Karpas-422 (cell line): ENCODE measurements at regions not wholly inside any gene's neighbourhood (a gene's known extent, or its start where the extent isn't known, plus 50 kb on each side); places are given as distances from the start of the nearest gene placed in this dataset.

ENCODE experiments used
- DNase-seq: peaks from one replicate; pipeline ENCODE4 v3.0.0-alpha.2; 2015
- H2AFZ ChIP-seq: fragments of 200-600 bp; sonication (generic); 2 replicates; pipeline ENCODE4 v1.6.1; 2014; ENCODE audit warnings: antibody characterized with exemption, low read length, mixed read lengths
- H3K27ac ChIP-seq: fragments of 200-600 bp; sonication (generic); 2 replicates; pipeline ENCODE4 v1.5.1; 2014; ENCODE audit warnings: mild to moderate bottlenecking, low read length, moderate library complexity
- H3K27me3 ChIP-seq: fragments of 200-600 bp; sonication (generic); 2 replicates; pipeline ENCODE4 v1.6.1; 2014; ENCODE audit warnings: low read length, mixed read lengths
- H3K36me3 ChIP-seq: fragments of 200-600 bp; sonication (generic); 2 replicates; pipeline ENCODE4 v1.6.1; 2014; ENCODE audit warnings: low read length, mixed read lengths; ENCODE audit not compliant: insufficient read depth
- H3K4me1 ChIP-seq: fragments of 200-600 bp; sonication (generic); 2 replicates; pipeline ENCODE4 v1.6.1; 2014; ENCODE audit warnings: mild to moderate bottlenecking, low read length, mixed read lengths
- H3K4me2 ChIP-seq: fragments of 200-600 bp; sonication (generic); 2 replicates; pipeline ENCODE4 v1.6.1; 2014; ENCODE audit warnings: low read length, low read depth, mild to moderate bottlenecking; ENCODE audit not compliant: poor library complexity, severe bottlenecking
- H3K4me3 ChIP-seq: fragments of 200-600 bp; sonication (generic); 2 replicates; pipeline ENCODE4 v1.5.1; 2014; ENCODE audit warnings: mild to moderate bottlenecking, antibody characterized with exemption, low read length, mixed read lengths
- H3K79me2 ChIP-seq: fragments of 200-600 bp; sonication (generic); 2 replicates; pipeline ENCODE4 v1.6.1; 2014; ENCODE audit warnings: mild to moderate bottlenecking, low read length, mixed read lengths
- H3K9ac ChIP-seq: fragments of 200-600 bp; sonication (generic); 2 replicates; pipeline ENCODE4 v1.6.0; 2014; ENCODE audit warnings: low read length
- H3K9me2 ChIP-seq: fragments of 200-600 bp; sonication (generic), shearing (Covaris generic); replicated peaks from 2 replicates; pipeline ENCODE4 v1.6.0; 2014; ENCODE audit warnings: mild to moderate bottlenecking, low read length, moderate library complexity; ENCODE audit not compliant: insufficient read depth
- H3K9me3 ChIP-seq: fragments of 300-700, 200-600 bp; sonication (generic); 2 replicates; pipeline ENCODE4 v1.6.1; 2014; ENCODE audit warnings: low read length, mixed read lengths
- H4K20me1 ChIP-seq: fragments of 200-600 bp; sonication (generic); 2 replicates; pipeline ENCODE4 v1.6.1; 2014; ENCODE audit warnings: mild to moderate bottlenecking, antibody characterized with exemption, low read length, low read depth; ENCODE audit not compliant: insufficient read depth

DNA sequence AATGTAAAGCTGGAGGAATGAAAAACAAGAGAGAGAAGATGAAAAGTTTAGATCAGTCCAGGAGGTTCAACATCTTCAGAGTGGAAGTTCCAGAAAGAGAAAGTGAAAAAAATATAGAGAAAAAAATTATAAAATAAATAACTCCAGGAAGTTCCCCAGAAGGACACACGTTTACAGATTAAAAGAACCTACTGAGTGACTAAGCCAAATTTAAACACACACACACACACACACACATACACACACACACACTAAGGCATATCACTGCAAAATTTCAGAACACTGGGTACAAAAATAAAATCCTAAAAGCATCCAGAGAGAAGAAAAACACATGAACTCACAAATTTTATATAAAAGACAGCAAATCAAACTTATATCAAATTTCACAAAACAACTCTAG, 85.9 kb upstream of the PMAIP1 start:
- no peak for DNase-seq
- H3K9me2 ChIP-seq, result no peaks in the 10 kb centered on the region
- no peaks in the 10 kb centered on the region for H4K20me1 ChIP-seq
- H3K4me2 ChIP-seq, result no peak overlapping the region
- no peaks in the 10 kb centered on the region for H3K9me3 ChIP-seq
- no peaks in the 10 kb centered on the region for H3K79me2 ChIP-seq
- H3K27me3 ChIP-seq, result no peaks in the 10 kb centered on the region
- no peak overlapping the region for H3K4me3 ChIP-seq
- H3K9ac ChIP-seq, result no peak overlapping the region
- H3K27ac ChIP-seq, result no peak overlapping the region
- no peaks in the 10 kb centered on the region for H3K36me3 ChIP-seq
- H3K4me1 ChIP-seq, result no peaks in the 10 kb centered on the region
- H2AFZ ChIP-seq, result no peak overlapping the region

DNA sequence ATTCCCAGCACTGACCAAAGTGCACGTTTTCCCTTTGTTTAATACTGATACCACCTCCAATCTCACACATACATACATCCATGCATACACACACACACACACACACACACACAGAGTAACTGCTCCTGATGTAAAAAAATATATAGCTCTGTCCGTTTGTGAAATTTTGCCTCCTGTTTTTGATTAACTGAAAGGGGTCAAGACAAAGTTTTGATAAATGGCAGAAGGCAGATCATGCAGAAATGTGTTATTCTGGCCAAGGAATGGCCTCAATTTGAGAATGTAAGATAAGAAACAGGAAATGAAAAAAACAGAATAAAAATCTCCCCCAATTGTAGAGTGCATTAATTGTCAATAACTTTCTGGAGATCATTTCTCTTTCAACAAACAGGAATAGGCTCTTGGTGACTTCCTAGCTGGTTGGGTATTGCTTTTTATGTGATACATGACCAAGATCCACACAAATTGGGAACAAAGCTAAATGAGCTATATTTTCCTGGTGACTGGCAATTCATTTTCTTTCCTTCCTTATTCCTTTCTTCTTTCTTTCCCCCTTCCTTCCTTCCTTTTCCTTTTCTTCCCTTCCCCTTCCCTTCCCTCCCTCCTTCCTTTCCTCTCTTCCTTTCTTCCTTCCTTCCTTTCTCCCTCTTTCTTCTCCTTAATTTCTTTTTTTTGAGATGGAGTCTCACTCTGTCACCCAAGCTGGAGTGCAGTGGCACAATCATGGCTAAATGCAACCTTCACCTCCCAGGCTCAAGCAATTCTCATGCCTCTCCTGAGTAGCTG, 88.9 kb upstream of the PMAIP1 start:
- Histone ChIP-seq H3K9me3 (no peaks in the 10 kb centered on the region), H3K4me3 (no peak overlapping the region), H3K27ac (no peak overlapping the region), H3K4me2 (no peak overlapping the region), H4K20me1 (no peaks in the 10 kb centered on the region), H3K9me2 (no peaks in the 10 kb centered on the region), H2AFZ (no peak overlapping the region), H3K4me1 (no peaks in the 10 kb centered on the region), H3K9ac (no peak overlapping the region), H3K79me2 (no peaks in the 10 kb centered on the region), H3K36me3 (no peaks in the 10 kb centered on the region), H3K27me3 (no peaks in the 10 kb centered on the region)
- DNase-seq, result no peak

DNA sequence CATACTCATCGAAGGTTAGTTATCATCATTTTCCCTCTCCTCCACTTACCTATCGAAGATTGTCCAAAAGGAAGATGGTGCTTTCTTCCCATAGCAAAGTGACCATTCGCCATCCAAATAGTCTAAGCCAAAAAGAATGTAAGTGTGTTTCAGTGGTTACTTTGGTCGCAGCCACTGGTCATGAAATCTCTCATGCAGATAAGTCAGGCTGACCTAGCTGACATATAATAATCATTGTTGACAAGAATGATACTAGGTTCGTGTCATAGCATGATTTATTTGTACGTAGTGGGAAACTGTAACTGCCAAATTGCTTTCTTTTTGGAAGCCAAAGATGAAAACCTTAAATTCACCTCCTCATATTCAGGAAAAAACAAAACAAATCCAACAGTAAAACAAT, 89.6 kb upstream of the PMAIP1 start:
- Histone ChIP-seq H3K4me1 (no peaks in the 10 kb centered on the region), H2AFZ (no peak overlapping the region), H3K9ac (no peak overlapping the region), H3K9me2 (no peaks in the 10 kb centered on the region), H3K27ac (no peak overlapping the region), H3K4me3 (no peak overlapping the region), H4K20me1 (no peaks in the 10 kb centered on the region), H3K36me3 (no peaks in the 10 kb centered on the region), H3K4me2 (no peak overlapping the region), H3K9me3 (no peaks in the 10 kb centered on the region), H3K79me2 (no peaks in the 10 kb centered on the region), H3K27me3 (no peaks in the 10 kb centered on the region)
- no peak for DNase-seq

DNA sequence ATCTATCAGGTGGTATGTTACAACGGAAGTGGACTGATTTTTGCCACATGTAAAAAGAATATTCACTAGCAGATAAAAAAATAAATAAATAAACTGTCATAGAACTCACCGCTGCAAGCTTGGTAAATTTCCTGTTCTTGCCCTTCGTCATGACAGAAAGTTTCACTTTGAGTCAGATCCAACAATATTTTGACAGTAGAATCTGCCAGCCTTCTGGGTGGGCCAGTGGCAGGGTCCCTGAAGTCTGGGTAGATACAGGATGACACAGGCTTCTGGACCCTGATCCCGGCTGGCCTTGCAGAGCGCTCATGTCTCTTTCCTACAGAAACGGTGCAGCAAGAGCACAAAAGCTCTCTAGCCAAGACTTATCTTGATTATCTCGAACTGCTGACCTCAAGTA, 97.8 kb upstream of the PMAIP1 start:
- Histone ChIP-seq H3K4me1 (no peaks in the 10 kb centered on the region), H3K9ac (no peak overlapping the region), H3K36me3 (no peaks in the 10 kb centered on the region), H3K4me2 (no peak overlapping the region), H2AFZ (no peak overlapping the region), H4K20me1 (no peaks in the 10 kb centered on the region), H3K27me3 (no peaks in the 10 kb centered on the region), H3K4me3 (no peak overlapping the region), H3K27ac (no peak overlapping the region), H3K9me2 (no peaks in the 10 kb centered on the region), H3K79me2 (no peaks in the 10 kb centered on the region), H3K9me3 (no peaks in the 10 kb centered on the region)
- no peak for DNase-seq

DNA sequence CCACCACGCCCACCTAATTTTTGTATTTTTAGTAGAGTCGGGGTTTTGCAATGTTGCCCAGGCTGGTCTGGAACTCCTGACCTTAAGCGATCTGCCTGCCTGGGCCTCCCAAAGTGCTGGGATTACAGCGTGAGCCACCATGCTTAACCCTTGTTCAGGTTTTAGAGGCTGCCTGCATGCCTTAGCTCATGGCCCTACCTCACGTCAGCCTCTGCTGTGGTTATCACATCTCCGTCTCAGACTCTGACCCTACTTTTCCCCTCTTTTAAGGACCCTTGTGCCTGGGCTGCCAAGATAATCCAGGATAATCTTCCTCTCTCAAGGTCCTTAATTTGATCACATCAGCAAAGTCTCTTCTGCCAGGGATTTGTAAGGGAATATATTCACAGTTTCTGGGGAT, 98.2 kb upstream of the PMAIP1 start:
- Histone ChIP-seq H2AFZ (no peak overlapping the region), H3K27me3 (no peaks in the 10 kb centered on the region)
- no peak for DNase-seq

DNA sequence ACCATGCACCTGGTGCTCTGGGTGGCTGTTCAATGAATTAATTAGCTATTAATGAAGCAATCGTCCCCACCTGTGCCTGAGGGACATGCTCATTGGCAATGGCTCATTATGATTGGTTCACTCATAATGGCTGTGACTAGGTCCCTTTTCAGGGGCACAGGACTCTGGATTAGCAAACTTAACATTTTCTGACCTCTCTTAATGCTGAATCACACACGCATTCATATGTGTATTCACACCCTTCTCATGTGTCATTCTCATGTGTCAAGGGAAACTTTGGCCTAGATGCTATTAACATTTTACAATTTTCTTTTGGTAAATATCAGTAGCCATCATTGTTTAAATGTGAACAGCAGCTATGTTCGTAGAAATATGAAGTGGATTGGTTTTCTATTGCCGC, 98.9 kb upstream of the PMAIP1 start:
- Histone ChIP-seq H3K9ac (no peak overlapping the region), H3K4me3 (no peak overlapping the region), H4K20me1 (no peaks in the 10 kb centered on the region), H3K36me3 (no peaks in the 10 kb centered on the region), H3K4me1 (no peaks in the 10 kb centered on the region), H3K9me3 (no peaks in the 10 kb centered on the region), H3K9me2 (no peaks in the 10 kb centered on the region), H3K79me2 (no peaks in the 10 kb centered on the region), H3K27ac (no peak overlapping the region), H2AFZ (no peak overlapping the region), H3K4me2 (no peak overlapping the region), H3K27me3 (no peaks in the 10 kb centered on the region)
- no peak for DNase-seq

More for the DNA sequence above, 98.2 kb upstream of the PMAIP1 start:
- H3K79me2 ChIP-seq, result no peaks in the 10 kb centered on the region
- no peaks in the 10 kb centered on the region for H3K36me3 ChIP-seq
- no peaks in the 10 kb centered on the region for H4K20me1 ChIP-seq
- no peak overlapping the region for H3K9ac ChIP-seq
- no peak overlapping the region for H3K4me3 ChIP-seq
- no peak overlapping the region for H3K4me2 ChIP-seq
- no peaks in the 10 kb centered on the region for H3K9me3 ChIP-seq
- no peak overlapping the region for H3K27ac ChIP-seq
- H3K4me1 ChIP-seq, result no peaks in the 10 kb centered on the region
- H3K9me2 ChIP-seq, result no peaks in the 10 kb centered on the region

DNA sequence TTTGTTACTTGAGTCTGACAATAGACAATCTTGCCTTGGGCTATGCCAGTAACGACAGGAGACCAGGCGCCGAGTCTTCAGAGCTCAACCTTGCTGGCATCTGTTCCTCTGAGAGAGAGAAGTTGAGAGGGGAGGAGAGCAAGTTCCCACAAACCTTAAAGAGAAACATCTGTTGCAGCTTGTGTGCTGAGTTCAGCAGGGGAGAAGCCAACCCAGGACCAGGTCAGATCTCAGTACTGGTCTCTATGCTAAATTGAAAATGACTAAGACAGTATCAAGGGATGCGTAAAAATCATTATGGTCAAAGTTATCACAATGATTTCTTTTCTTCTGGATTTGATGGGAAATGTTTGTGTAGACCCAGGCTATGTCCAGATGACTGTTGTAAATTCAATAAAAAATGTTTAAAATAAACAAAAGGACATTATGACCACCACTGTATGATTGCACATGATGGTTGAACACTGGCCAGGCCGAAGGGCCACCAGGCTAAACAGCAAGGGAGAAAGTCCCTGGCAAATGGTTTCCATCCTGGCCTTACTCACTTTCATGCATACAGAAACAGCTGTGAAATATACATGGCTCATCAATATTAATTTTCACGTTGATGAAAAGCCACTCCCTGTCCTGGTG, 100.3 kb upstream of the PMAIP1 start:
- DNase-seq, result no peak
- no peaks in the 10 kb centered on the region for H3K4me1 ChIP-seq
- H3K4me2 ChIP-seq, result no peak overlapping the region
- no peaks in the 10 kb centered on the region for H3K79me2 ChIP-seq
- H2AFZ ChIP-seq, result no peak overlapping the region
- H3K36me3 ChIP-seq, result no peaks in the 10 kb centered on the region
- no peak overlapping the region for H3K4me3 ChIP-seq
- no peaks in the 10 kb centered on the region for H4K20me1 ChIP-seq
- no peaks in the 10 kb centered on the region for H3K9me3 ChIP-seq
- H3K9me2 ChIP-seq, result no peaks in the 10 kb centered on the region
- no peak overlapping the region for H3K27ac ChIP-seq
- no peak overlapping the region for H3K9ac ChIP-seq
- H3K27me3 ChIP-seq, result no peaks in the 10 kb centered on the region

DNA sequence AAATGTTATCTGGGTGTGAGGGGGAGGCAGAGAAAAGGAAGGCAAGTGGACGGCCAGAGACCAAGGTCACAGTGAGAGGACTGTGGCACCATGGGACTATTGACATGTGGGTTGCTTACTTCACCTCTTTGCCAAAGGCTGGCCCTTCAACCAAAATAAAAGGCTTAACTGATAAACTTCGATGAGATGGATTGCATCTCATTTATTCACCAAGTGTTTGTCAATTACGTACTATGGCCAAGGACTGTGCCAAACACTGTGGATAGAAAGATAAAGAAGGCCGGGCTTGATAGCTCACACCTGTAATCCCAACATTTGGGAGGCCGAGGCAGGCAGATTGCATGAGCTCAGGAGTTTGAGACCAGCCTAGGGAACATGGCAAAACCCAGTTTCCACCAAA, 98.7 kb upstream of the CCBE1 start:
- Histone ChIP-seq H3K27ac (no peak overlapping the region), H3K9me3 (no peaks in the 10 kb centered on the region), H2AFZ (no peak overlapping the region), H3K9me2 (no peaks in the 10 kb centered on the region), H3K4me2 (no peak overlapping the region), H3K36me3 (no peaks in the 10 kb centered on the region), H3K4me1 (no peaks in the 10 kb centered on the region), H3K27me3 (no peaks in the 10 kb centered on the region), H3K9ac (no peak overlapping the region), H4K20me1 (no peaks in the 10 kb centered on the region), H3K4me3 (no peak overlapping the region), H3K79me2 (no peaks in the 10 kb centered on the region)
- DNase-seq, result no peak
